K562 (cell line): ENCODE measurements at regions not wholly inside any gene's neighbourhood (a gene's known extent, or its start where the extent isn't known, plus 50 kb on each side); places are given as distances from the start of the nearest gene placed in this dataset.

ENCODE experiments used
- BRD4 ChIP-seq: fragments of 200-600 bp; sonication (generic); IDR thresholded peaks from 2 replicates; pipeline ENCODE4 v1.6.1; 2017; ENCODE audit warnings: inconsistent platforms
- C11orf30 ChIP-seq: fragments of 450-650 bp; IDR thresholded peaks from 2 replicates; pipeline ENCODE4 v1.6.1; 2016; ENCODE audit warnings: low read depth, mild to moderate bottlenecking
- CHD1 ChIP-seq: fragments of 200-600 bp; sonication (generic); IDR thresholded peaks from one replicate; pipeline ENCODE4 v1.6.1; 2012; ENCODE audit warnings: mild to moderate bottlenecking, moderate library complexity, low read length, inconsistent platforms
- CXXC5 ChIP-seq: fragments of 250-450 bp; sonication (Bioruptor Pico); IDR thresholded peaks from 2 replicates; pipeline ENCODE4 v1.8.0; 2022; ENCODE audit warnings: inconsistent platforms, mild to moderate bottlenecking, moderate library complexity
- E2F3 ChIP-seq: fragments of 250-450 bp; sonication (Bioruptor Pico); IDR thresholded peaks from 2 replicates; pipeline ENCODE4 v1.4.0; 2020; ENCODE audit warnings: mild to moderate bottlenecking
- GABPB2 ChIP-seq: fragments of 250-450 bp; sonication (Bioruptor Pico); conservative IDR thresholded peaks from 2 replicates; pipeline ENCODE4 v1.5.1; 2021; ENCODE audit warnings: mild to moderate bottlenecking
- HMG20A ChIP-seq: fragments of 450-650 bp; formaldehyde crosslinking; conservative IDR thresholded peaks from 2 replicates; pipeline ENCODE4 v1.4.0; 2020; ENCODE audit warnings: mild to moderate bottlenecking, mixed read lengths
- KDM4B ChIP-seq, 2 experiments: fragments of 450-650 bp in 1 of 2; sonication (generic) in 1 of 2; IDR thresholded peaks; 2 replicates each; pipeline ENCODE4 v1.6.1; 2016 to 2017; ENCODE audit warnings: borderline replicate concordance in 2 of 2, antibody characterized with exemption in 1 of 2, low read depth in 1 of 2, mild to moderate bottlenecking in 1 of 2
- MED1 ChIP-seq: sonication (generic); formaldehyde crosslinking; IDR thresholded peaks from 2 replicates; pipeline ENCODE4 v1.8.1; 2023; ENCODE audit warnings: missing genetic modification reagents, borderline replicate concordance
- NRF1 ChIP-seq, 2 experiments: fragments of 450-650 bp; IDR thresholded peaks in 1 of 2; conservative IDR thresholded peaks in 1 of 2; 2 replicates each; pipeline ENCODE4 v1.6.1; 2014; ENCODE audit warnings: mild to moderate bottlenecking in 2 of 2
- OTX1 ChIP-seq: fragments of 450-650 bp; formaldehyde crosslinking; IDR thresholded peaks from 2 replicates; pipeline ENCODE4 v1.4.0; 2022; ENCODE audit warnings: mild to moderate bottlenecking
- PHB ChIP-seq: fragments of 250-450 bp; sonication (Bioruptor Pico); IDR thresholded peaks from 2 replicates; pipeline ENCODE4 v1.5.0; 2021
- POU5F1 ChIP-seq: fragments of 150-350 bp; IDR thresholded peaks from 2 replicates; pipeline ENCODE4 v1.6.1; 2014; ENCODE audit warnings: borderline replicate concordance, low read length, low read depth, mild to moderate bottlenecking; ENCODE audit not compliant: partially characterized antibody
- PURB ChIP-seq: sonication (generic); formaldehyde crosslinking; IDR thresholded peaks from 2 replicates; pipeline ENCODE4 v1.9.0; 2021; ENCODE audit warnings: low read depth, mild to moderate bottlenecking, missing genetic modification reagents
- RAD21 ChIP-seq, 2 experiments: fragments of 250-450 bp in 1 of 2; fragments of 450-650 bp in 1 of 2; sonication (Bioruptor Pico) in 1 of 2; formaldehyde crosslinking in 1 of 2; IDR thresholded peaks in 1 of 2; conservative IDR thresholded peaks in 1 of 2; 2 replicates each; pipeline versions ENCODE4 v1.4.0 to v1.8.0; 2020 to 2022; ENCODE audit warnings: mild to moderate bottlenecking in 2 of 2, moderate library complexity in 1 of 2
- SMARCA5 ChIP-seq: fragments of 450-650 bp; IDR thresholded peaks from 2 replicates; pipeline ENCODE4 v1.6.1; 2016
- SOX6 ChIP-seq: fragments of 450-650 bp; IDR thresholded peaks from 2 replicates; pipeline ENCODE4 v1.6.1; 2014; ENCODE audit warnings: mild to moderate bottlenecking
- ZBTB1 ChIP-seq: sonication (generic); formaldehyde crosslinking; IDR thresholded peaks from 2 replicates; pipeline ENCODE4 v1.8.1; 2023; ENCODE audit warnings: missing genetic modification reagents, low read depth, mild to moderate bottlenecking, borderline replicate concordance
- ZNF121 ChIP-seq: sonication (generic); formaldehyde crosslinking; conservative IDR thresholded peaks from 2 replicates; pipeline ENCODE4 v1.8.0; 2022; ENCODE audit warnings: missing genetic modification reagents
- ZNF347 ChIP-seq: fragments of 450-650 bp; formaldehyde crosslinking; IDR thresholded peaks from 2 replicates; pipeline ENCODE4 v1.4.0; 2020; ENCODE audit warnings: low read depth, mild to moderate bottlenecking, moderate library complexity
- ZNF57 ChIP-seq: fragments of 450-650 bp; formaldehyde crosslinking; IDR thresholded peaks from 2 replicates; pipeline ENCODE4 v1.4.0; 2020; ENCODE audit warnings: mild to moderate bottlenecking, moderate library complexity
- ZNF77 ChIP-seq: fragments of 250-450 bp; sonication (Bioruptor Pico); IDR thresholded peaks from 2 replicates; pipeline ENCODE4 v1.5.0; 2020
- TF ChIP-seq, protein P1 (sequence below): sonication (generic); formaldehyde crosslinking; IDR thresholded peaks from 2 replicates; pipeline ENCODE4 v1.8.1; 2023; ENCODE audit warnings: mild to moderate bottlenecking, missing genetic modification reagents
- TF ChIP-seq, protein P2 (sequence below): fragments of 450-650 bp; IDR thresholded peaks from one replicate; pipeline ENCODE4 v1.6.1; 2018; ENCODE audit warnings: mild to moderate bottlenecking, moderate library complexity; ENCODE audit not compliant: partially characterized antibody
- TF ChIP-seq, protein P3 (sequence below): fragments of 250-450 bp; sonication (Bioruptor Pico); IDR thresholded peaks from 2 replicates; pipeline ENCODE4 v1.8.0; 2022; ENCODE audit warnings: moderate library complexity, mild to moderate bottlenecking, inconsistent platforms

DNA sequence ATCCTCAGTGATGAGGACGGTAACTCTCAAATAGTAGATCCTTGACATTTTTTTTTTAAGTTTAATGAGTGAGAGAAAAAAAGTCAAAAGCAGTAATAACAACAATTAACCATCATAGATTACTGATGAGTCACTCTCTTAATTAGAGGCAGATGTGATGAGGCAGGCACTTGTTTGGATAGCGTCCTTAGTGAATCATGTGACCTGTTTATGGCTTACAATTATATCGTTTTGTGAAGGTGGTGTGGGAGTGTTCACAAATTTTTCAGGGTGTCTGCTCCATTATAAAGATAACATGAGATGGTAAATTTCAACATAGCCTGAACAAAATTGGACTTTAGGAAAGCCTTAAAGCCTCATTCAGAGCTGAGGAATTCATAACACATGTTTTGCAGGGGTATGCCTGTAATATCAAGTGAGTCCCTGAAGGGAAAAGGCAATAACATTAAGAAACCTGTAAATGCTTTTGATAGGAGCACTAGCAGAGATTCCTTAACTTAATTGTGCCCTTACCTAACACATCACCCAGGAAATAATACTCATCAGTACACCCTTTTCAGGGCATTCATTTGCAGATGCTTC lies 51.9 kb upstream of the XIAP start (continued):
- TF ChIP-seq KDM4B (IDR thresholded peaks at IDR 0.05; ENCODE audit: borderline replicate concordance in 2 of 2, low read depth in 1 of 2) (no peak), ZBTB1 (CRISPR knock-in tag) (no peak), C11orf30 (peak; percentile 19; the same call in 1 of the 2 replicates), GABPB2 (no peak), ZNF121 (no peak), ZNF77 (CRISPR knock-in tag) (no peak), NRF1 (conservative IDR thresholded peaks at IDR 0.05 in 1 of 2, IDR thresholded peaks at IDR 0.05 in 1 of 2) (no peak), SOX6 (peak; percentile 40; the same call in 1 of the 2 replicates), E2F3 (CRISPR knock-in tag) (no peak), POU5F1 (no peak), CHD1 (no peak), CXXC5 (CRISPR knock-in tag) (no peak), PURB (CRISPR knock-in tag) (no peak), HMG20A (CRISPR knock-in tag) (no peak), SMARCA5 (no peak), PHB (CRISPR knock-in tag) (no peak), MED1 (CRISPR knock-in tag) (no peak), OTX1 (no peak), BRD4 (no peak), ZNF347 (CRISPR knock-in tag) (no peak), RAD21 (CRISPR knock-in tag; conservative IDR thresholded peaks at IDR 0.05 in 1 of 2, IDR thresholded peaks at IDR 0.05 in 1 of 2) (no peak), ZNF57 (CRISPR knock-in tag) (no peak)
- TF ChIP-seq, protein P1, sequence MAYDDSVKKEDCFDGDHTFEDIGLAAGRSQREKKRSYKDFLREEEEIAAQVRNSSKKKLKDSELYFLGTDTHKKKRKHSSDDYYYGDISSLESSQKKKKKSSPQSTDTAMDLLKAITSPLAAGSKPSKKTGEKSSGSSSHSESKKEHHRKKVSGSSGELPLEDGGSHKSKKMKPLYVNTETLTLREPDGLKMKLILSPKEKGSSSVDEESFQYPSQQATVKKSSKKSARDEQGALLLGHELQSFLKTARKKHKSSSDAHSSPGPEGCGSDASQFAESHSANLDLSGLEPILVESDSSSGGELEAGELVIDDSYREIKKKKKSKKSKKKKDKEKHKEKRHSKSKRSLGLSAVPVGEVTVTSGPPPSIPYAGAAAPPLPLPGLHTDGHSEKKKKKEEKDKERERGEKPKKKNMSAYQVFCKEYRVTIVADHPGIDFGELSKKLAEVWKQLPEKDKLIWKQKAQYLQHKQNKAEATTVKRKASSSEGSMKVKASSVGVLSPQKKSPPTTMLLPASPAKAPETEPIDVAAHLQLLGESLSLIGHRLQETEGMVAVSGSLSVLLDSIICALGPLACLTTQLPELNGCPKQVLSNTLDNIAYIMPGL (CRISPR knock-in tag), result no peak
- TF ChIP-seq, protein P2, sequence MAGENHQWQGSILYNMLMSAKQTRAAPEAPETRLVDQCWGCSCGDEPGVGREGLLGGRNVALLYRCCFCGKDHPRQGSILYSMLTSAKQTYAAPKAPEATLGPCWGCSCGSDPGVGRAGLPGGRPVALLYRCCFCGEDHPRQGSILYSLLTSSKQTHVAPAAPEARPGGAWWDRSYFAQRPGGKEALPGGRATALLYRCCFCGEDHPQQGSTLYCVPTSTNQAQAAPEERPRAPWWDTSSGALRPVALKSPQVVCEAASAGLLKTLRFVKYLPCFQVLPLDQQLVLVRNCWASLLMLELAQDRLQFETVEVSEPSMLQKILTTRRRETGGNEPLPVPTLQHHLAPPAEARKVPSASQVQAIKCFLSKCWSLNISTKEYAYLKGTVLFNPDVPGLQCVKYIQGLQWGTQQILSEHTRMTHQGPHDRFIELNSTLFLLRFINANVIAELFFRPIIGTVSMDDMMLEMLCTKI, result no peak
- TF ChIP-seq, protein P3, sequence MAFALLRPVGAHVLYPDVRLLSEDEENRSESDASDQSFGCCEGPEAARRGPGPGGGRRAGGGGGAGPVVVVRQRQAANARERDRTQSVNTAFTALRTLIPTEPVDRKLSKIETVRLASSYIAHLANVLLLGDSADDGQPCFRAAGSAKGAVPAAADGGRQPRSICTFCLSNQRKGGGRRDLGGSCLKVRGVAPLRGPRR (CRISPR knock-in tag), result no peak
